GM21576 (cell line): ENCODE measurements at regions not wholly inside any gene's neighbourhood (a gene's known extent, or its start where the extent isn't known, plus 50 kb on each side); places are given as distances from the start of the nearest gene placed in this dataset.

Experiments used
- ATAC-seq: cut with Tn5 transposase; IDR thresholded peaks from one replicate; pipeline ENCODE4 v1.9.1; 2021; ENCODE audit warnings: mild to moderate bottlenecking, moderate library complexity; ENCODE audit not compliant: unreplicated experiment

- ATAC-seq: no peak
Measured at GRCh38 chr4:11132478-11132877, 296.2 kb downstream of the HS3ST1 start.

GRCh38 chr4:11131491-11131890 is 297.2 kb downstream of the HS3ST1 start:
- ATAC-seq: no peak

GRCh38 chr4:11130195-11130970 is 298.3 kb downstream of the HS3ST1 start:
- no peak for ATAC-seq

GRCh38 chr4:11120435-11120834 is 308.3 kb downstream of the HS3ST1 start:
- ATAC-seq: no peak

- no peak for ATAC-seq
Measured at GRCh38 chr4:11119474-11119873, 309.2 kb downstream of the HS3ST1 start.

- ATAC-seq: no peak
Measured at GRCh38 chr4:11118513-11118912, 310.2 kb downstream of the HS3ST1 start.

- ATAC-seq: no peak
Measured at GRCh38 chr4:11116940-11117339, 311.8 kb downstream of the HS3ST1 start.

- ATAC-seq: no peak
Measured at GRCh38 chr4:11111876-11112275, 316.8 kb downstream of the HS3ST1 start.

- no peak for ATAC-seq
Measured at GRCh38 chr4:11111370-11111769, 317.3 kb downstream of the HS3ST1 start.

- no peak for ATAC-seq
Measured at GRCh38 chr4:11106759-11107158, 321.9 kb downstream of the HS3ST1 start.

GRCh38 chr4:11106190-11106589 is 322.5 kb downstream of the HS3ST1 start:
- peak; percentile 69 for ATAC-seq

- no peak for ATAC-seq
Measured at GRCh38 chr4:11105715-11106114, 323.0 kb downstream of the HS3ST1 start.

- ATAC-seq: no peak
Measured at GRCh38 chr4:11098461-11098860, 330.2 kb downstream of the HS3ST1 start.

- ATAC-seq: no peak
Measured at GRCh38 chr4:11097725-11098124, 331.0 kb downstream of the HS3ST1 start.

- no peak for ATAC-seq
Measured at GRCh38 chr4:11081006-11081405, 347.7 kb downstream of the HS3ST1 start.

GRCh38 chr4:11079171-11079570 is 349.5 kb downstream of the HS3ST1 start:
- no peak for ATAC-seq

- no peak for ATAC-seq
Measured at GRCh38 chr4:11074581-11075241, 354.0 kb downstream of the HS3ST1 start.

GRCh38 chr4:11073621-11074051 is 355.1 kb downstream of the HS3ST1 start:
- ATAC-seq: no peak

GRCh38 chr4:11072999-11073398 is 355.7 kb downstream of the HS3ST1 start:
- no peak for ATAC-seq

GRCh38 chr4:11072463-11072862 is 356.2 kb downstream of the HS3ST1 start:
- ATAC-seq: no peak

GRCh38 chr4:11070813-11071212 is 357.9 kb downstream of the HS3ST1 start:
- ATAC-seq: no peak

GRCh38 chr4:11069581-11070211 is 359.0 kb downstream of the HS3ST1 start:
- no peak for ATAC-seq
